GM12872 (cell line): ENCODE measurements at regions not wholly inside any gene's neighbourhood (a gene's known extent, or its start where the extent isn't known, plus 50 kb on each side); places are given as distances from the start of the nearest gene placed in this dataset.

Source experiments
- TF ChIP-seq, protein P1 (sequence below): IDR thresholded peaks from 3 replicates; pipeline ENCODE4 v1.5.1; 2011; ENCODE audit warnings: low read depth, mild to moderate bottlenecking, low read length, moderate library complexity; ENCODE audit not compliant: insufficient read depth

DNA sequence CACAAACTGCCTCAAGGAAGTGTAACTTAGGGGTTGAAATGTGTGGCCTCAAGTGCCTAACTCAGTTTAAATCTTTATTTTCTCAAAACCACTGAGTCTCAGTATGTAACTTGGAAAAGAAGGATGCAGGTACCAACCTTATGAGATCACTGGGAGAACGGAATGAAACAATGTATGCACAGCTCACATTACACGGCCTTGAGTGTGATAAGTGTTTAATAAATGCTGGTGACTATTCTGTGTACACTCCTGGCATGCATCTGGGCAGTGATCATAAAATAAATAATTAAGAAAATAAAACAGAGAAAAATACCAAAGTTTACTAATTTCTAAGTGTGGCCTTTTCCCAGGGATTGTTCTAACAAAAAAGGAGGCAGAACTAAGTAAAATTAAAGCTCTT lies 974.5 kb upstream of the FLRT2 start:
- TF ChIP-seq, protein P1, sequence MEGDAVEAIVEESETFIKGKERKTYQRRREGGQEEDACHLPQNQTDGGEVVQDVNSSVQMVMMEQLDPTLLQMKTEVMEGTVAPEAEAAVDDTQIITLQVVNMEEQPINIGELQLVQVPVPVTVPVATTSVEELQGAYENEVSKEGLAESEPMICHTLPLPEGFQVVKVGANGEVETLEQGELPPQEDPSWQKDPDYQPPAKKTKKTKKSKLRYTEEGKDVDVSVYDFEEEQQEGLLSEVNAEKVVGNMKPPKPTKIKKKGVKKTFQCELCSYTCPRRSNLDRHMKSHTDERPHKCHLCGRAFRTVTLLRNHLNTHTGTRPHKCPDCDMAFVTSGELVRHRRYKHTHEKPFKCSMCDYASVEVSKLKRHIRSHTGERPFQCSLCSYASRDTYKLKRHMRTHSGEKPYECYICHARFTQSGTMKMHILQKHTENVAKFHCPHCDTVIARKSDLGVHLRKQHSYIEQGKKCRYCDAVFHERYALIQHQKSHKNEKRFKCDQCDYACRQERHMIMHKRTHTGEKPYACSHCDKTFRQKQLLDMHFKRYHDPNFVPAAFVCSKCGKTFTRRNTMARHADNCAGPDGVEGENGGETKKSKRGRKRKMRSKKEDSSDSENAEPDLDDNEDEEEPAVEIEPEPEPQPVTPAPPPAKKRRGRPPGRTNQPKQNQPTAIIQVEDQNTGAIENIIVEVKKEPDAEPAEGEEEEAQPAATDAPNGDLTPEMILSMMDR = no peak

DNA sequence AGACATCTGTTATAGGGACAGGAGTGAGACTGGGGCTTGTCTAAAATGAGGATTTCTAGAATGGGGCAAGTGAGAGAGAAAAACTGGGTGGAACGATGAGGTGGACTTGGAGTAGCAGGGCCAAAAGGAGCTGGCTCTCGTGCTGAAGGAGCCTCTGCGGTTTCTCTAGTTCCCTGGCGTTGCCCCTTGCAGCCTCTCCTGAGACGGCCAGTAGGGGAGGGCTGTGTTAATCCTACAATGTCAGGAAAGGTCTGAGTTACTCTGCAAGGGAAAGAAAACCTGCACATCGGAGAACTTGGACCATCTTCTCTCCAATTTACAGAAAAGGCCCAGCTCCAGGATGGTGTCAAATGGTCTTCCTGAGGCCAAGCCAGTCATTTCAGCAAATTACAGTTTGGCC lies 963.8 kb upstream of the FLRT2 start:
- TF ChIP-seq, protein P1 = no peak

DNA sequence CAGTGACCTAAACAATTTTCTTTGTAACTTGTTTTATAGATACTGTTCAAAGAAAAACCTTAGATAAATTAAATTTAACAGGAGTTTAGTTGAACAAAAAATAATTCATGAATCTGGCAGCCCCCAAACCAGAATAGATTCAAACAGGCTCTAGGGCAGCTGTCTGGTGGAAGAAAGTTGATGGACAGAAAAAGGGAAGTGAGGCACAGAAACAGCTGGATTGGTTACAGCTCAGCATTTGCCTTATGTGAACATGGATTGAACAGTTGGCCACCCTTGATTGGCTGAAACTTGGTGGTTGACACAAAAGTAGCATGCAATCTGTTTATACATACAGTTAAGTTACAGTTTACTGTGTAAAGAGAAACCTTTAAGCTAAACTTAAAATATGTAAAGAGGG lies 954.3 kb upstream of the FLRT2 start:
- TF ChIP-seq, protein P1 = no peak

DNA sequence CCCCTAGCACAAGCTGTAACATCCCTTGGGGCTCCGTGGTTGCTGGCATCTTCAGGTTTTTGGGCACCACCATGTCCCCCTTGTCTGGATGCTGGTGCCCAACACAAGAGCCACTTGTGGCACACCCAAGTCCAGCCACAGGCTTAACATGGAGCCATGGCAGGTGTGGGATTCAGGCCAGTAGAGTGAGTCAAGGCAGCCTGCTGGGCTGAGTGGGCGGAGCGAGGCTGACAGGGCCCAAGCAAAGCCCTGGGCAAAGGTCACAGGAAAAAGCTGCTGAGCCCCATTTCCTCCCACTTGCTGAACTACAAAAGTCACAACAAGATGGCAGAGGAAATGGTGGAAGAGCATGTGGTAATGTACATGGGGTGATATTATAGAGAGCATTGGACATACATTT lies 950.7 kb upstream of the FLRT2 start:
- TF ChIP-seq, protein P1 = no peak

- TF ChIP-seq, protein P1 = no peak
These were observed 948.9 kb upstream of the FLRT2 start for GRCh38 chr14:84581041-84581440.

DNA sequence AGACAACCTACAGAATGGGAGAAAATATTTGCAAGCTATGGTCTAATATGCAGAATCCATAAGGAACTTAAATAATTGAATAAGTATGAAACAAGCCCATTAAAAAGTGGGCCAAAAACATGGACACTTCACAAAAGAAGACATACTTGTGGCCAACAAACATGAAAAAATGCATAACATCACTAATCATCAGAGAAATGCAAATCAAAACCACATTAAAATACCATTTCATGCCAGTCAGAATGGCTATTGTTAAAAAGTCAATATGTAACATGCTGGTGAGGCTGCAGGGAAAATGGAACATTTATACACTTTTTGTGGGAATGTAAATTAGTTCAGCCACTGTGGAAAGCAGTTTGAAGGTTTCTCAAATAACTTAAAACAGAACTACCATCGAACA lies 945.4 kb upstream of the FLRT2 start:
- TF ChIP-seq, protein P1 = no peak

DNA sequence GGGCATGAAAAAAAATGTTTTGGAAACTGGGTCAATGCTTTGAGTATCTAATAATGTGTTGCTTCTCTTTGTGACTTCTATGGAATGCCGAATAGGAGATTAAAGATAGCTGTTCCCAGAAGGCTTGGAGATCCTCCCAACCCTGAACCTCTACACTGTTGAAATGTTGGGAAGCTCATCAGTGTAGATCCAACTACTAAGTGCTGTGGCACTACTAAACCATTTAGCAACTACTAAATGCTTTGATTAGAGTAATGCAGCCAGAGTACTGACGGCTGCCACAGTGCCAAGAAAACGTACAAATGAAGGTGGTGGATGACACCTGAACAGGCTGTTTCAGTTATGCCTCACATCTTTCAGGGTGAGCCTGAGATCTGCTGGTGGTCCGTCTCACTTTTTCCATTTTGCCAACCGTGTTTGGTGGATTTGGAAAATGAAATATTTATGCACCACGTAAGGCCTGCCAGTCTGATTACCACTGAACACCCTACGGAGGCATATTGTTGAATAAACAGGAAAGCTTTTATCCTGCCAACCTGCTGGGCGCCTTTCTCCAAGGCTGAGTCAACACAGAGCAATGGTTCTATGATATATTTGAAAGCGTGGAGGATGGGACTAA lies 938.0 kb upstream of the FLRT2 start:
- TF ChIP-seq, protein P1 = no peak
